CD14-positive monocyte (primary cell): ENCODE measurements at regions not wholly inside any gene's neighbourhood (a gene's known extent, or its start where the extent isn't known, plus 50 kb on each side); places are given as distances from the start of the nearest gene placed in this dataset.

ENCODE experiments used
- DNase-seq, 3 donors: peaks; one replicate each; pipeline ENCODE4 v3.0.0-alpha.2; 2011 to 2022
- H2AFZ ChIP-seq: 2 replicates; pipeline ENCODE4 v1.6.0; 2012; ENCODE audit warnings: mild to moderate bottlenecking, low read depth, low read length, inconsistent platforms; ENCODE audit not compliant: insufficient read depth, poor library complexity, severe bottlenecking
- H3K27ac ChIP-seq, 2 donors: 1 replicate in 1 of 2; 2 replicates in 1 of 2; pipeline ENCODE4 v1.5.1; 2012 to 2013; ENCODE audit warnings: low read length in 2 of 2, control low read depth in 1 of 2, inconsistent platforms in 1 of 2, low read depth in 1 of 2, mild to moderate bottlenecking in 1 of 2
- H3K27me3 ChIP-seq, 2 donors: one replicate each; pipeline versions ENCODE4 v1.6.0 to v1.6.1; 2011 to 2013; ENCODE audit warnings: low read length in 2 of 2; ENCODE audit not compliant: control insufficient read depth in 2 of 2, insufficient read depth in 2 of 2
- H3K36me3 ChIP-seq, 2 donors: replicated peaks in 1 of 2; 1 replicate in 1 of 2; 2 replicates in 1 of 2; pipeline versions ENCODE4 v1.5.1 to v1.6.1; 2012 to 2013; ENCODE audit warnings: low read length in 2 of 2, control low read depth in 1 of 2, inconsistent platforms in 1 of 2, mild to moderate bottlenecking in 1 of 2; ENCODE audit not compliant: insufficient read depth in 2 of 2, control insufficient read depth in 1 of 2
- H3K4me1 ChIP-seq, 2 donors: 1 replicate in 1 of 2; 2 replicates in 1 of 2; pipeline versions ENCODE4 v1.5.1 to v1.6.1; 2012 to 2013; ENCODE audit warnings: low read length in 2 of 2, control low read depth in 1 of 2, inconsistent platforms in 1 of 2, mild to moderate bottlenecking in 1 of 2, moderate library complexity in 1 of 2; ENCODE audit not compliant: insufficient read depth in 2 of 2, control insufficient read depth in 1 of 2
- H3K4me2 ChIP-seq: replicated peaks from 2 replicates; pipeline ENCODE3; 2012; ENCODE audit warnings: low read length, moderate library complexity, mild to moderate bottlenecking; ENCODE audit not compliant: poor library complexity, severe bottlenecking; ENCODE audit errors: extremely low read depth
- H3K4me3 ChIP-seq, 3 experiments: fragments of 200-600 bp in 1 of 3; sonication (generic) in 1 of 3; replicated peaks in 1 of 3; 1 replicate in 2 of 3; 2 replicates in 1 of 3; pipeline ENCODE4 v1.5.1; 2011 to 2013; ENCODE audit warnings: low read length in 3 of 3, mild to moderate bottlenecking in 3 of 3, control low read depth in 2 of 3, low read depth in 2 of 3, inconsistent platforms in 1 of 3, moderate library complexity in 1 of 3
- H3K79me2 ChIP-seq: 2 replicates; pipeline ENCODE4 v1.6.0; 2012; ENCODE audit warnings: mild to moderate bottlenecking, control low read depth, inconsistent platforms, low read length, moderate library complexity; ENCODE audit not compliant: insufficient read depth
- H3K9ac ChIP-seq: 2 replicates; pipeline ENCODE4 v1.6.0; 2017; ENCODE audit warnings: low read length, mild to moderate bottlenecking; ENCODE audit not compliant: insufficient read depth, poor library complexity, severe bottlenecking
- H3K9me3 ChIP-seq, 2 donors: replicated peaks in 1 of 2; 1 replicate in 1 of 2; 2 replicates in 1 of 2; pipeline versions ENCODE4 v1.5.1 to v1.6.1; 2012 to 2013; ENCODE audit warnings: low read length in 2 of 2, control low read depth in 1 of 2; ENCODE audit not compliant: control insufficient read depth in 1 of 2, insufficient read depth in 1 of 2
- H4K20me1 ChIP-seq: 2 replicates; pipeline ENCODE4 v1.6.0; 2012; ENCODE audit warnings: mild to moderate bottlenecking, low read length, control low read depth, moderate library complexity; ENCODE audit not compliant: insufficient read depth
- H3K27ac Mint-ChIP-seq, 7 donors: one replicate each; pipeline ENCODE4 v1.8.0; 2020; ENCODE audit warnings: mild to moderate bottlenecking in 7 of 7, mixed read lengths in 7 of 7, moderate library complexity in 6 of 7, inconsistent platforms in 2 of 7
- H3K27me3 Mint-ChIP-seq, 3 donors: one replicate each; pipeline ENCODE4 v1.8.0; 2021 to 2022; ENCODE audit warnings: low read depth in 3 of 3, mild to moderate bottlenecking in 3 of 3, mixed read lengths in 3 of 3, moderate library complexity in 3 of 3, inconsistent platforms in 1 of 3
- H3K36me3 Mint-ChIP-seq, 2 donors: one replicate each; pipeline ENCODE4 v1.8.0; 2020; ENCODE audit warnings: mixed read lengths in 2 of 2, inconsistent platforms in 1 of 2, mild to moderate bottlenecking in 1 of 2
- H3K4me1 Mint-ChIP-seq: one replicate; pipeline ENCODE4 v1.8.0; 2020; ENCODE audit warnings: mild to moderate bottlenecking, mixed read lengths
- H3K4me3 Mint-ChIP-seq, 2 donors: one replicate each; pipeline ENCODE4 v1.8.0; 2020; ENCODE audit warnings: mild to moderate bottlenecking in 2 of 2, mixed read lengths in 2 of 2, moderate library complexity in 1 of 2
- H3K9me3 Mint-ChIP-seq, 7 donors: one replicate each; pipeline ENCODE4 v1.8.0; 2020 to 2022; ENCODE audit warnings: mixed read lengths in 7 of 7, mild to moderate bottlenecking in 6 of 7, moderate library complexity in 6 of 7, inconsistent platforms in 2 of 7
- CTCF ChIP-seq: fragments of 200-600 bp; IDR thresholded peaks from one replicate; pipeline ENCODE4 v1.8.0; 2022; ENCODE audit warnings: antibody characterized with exemption, mild to moderate bottlenecking
- WGBS: methylation state at CpG from one replicate; pipeline ENCODE4 v1.1.5; 2013; ENCODE audit warnings: missing lambda C conversion rate; ENCODE audit not compliant: insufficient coverage; 5-methylcytosine and 5-hydroxymethylcytosine counted together
- intact Hi-C, 2 donors: fragments of 100-400 bp; cut with micrococcal nuclease; formaldehyde crosslinking; loops; one replicate each; pipeline versions ENCODE4 v1.15.0 to v1.15.1; 2023

GRCh38 chr13:65342541-65343337, 1887.4 kb downstream of the PCDH9 start:
- Mint-ChIP-seq H3K4me1 (no peaks in the 10 kb centered on the region), H3K9me3 (peaks cover 0 to 7% (median 3%) of the 10 kb centered on the region in 7 donors), H3K36me3 (no peaks in the 10 kb centered on the region), H3K4me3 (no peak overlapping the region), H3K27ac (no peak overlapping the region), H3K27me3 (no peaks in the 10 kb centered on the region)
- Histone ChIP-seq H2AFZ (no peak overlapping the region), H3K27ac (no peak overlapping the region), H3K9me3 (no peaks in the 10 kb centered on the region), H3K4me3 (no peak overlapping the region), H3K79me2 (no peaks in the 10 kb centered on the region), H3K4me2 (no peak overlapping the region), H3K9ac (no peak overlapping the region), H3K4me1 (no peaks in the 10 kb centered on the region), H4K20me1 (no peaks in the 10 kb centered on the region), H3K36me3 (no peaks in the 10 kb centered on the region), H3K27me3 (no peaks in the 10 kb centered on the region)
- DNase-seq, result no peak
- TF ChIP-seq CTCF, result no peak
- intact Hi-C loops, result no loop called here

DNA sequence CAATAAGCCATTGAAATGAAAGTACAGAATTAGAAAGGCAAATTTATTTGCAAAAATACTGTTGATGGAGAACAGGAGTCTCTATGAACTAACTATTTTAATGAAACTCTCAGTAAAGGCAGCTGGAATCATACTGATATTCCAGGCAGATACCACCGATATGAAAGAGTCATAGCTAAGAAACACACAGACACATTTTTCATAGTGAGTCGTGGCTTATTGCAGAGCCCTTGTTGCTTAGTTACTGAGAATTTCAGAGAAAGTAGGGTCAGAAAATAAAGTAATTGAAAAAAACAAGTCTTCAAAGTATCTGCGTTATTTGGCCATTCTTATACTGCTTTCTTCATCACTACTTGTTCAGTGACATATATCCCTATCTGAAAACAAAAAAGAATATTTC, 1890.9 kb downstream of the PCDH9 start:
- Histone ChIP-seq H3K4me2 (no peak overlapping the region), H3K4me3 (no peak overlapping the region), H3K27ac (no peak overlapping the region), H3K9ac (no peak overlapping the region), H3K36me3 (no peaks in the 10 kb centered on the region), H3K4me1 (no peaks in the 10 kb centered on the region), H3K27me3 (no peaks in the 10 kb centered on the region), H2AFZ (no peak overlapping the region), H4K20me1 (no peaks in the 10 kb centered on the region), H3K79me2 (no peaks in the 10 kb centered on the region), H3K9me3 (peaks cover 0 to 3% of the 10 kb centered on the region in 2 donors)
- DNase-seq, result no peak
- H3K36me3 Mint-ChIP-seq, result no peaks in the 10 kb centered on the region
- H3K27me3 Mint-ChIP-seq, result no peaks in the 10 kb centered on the region
- intact Hi-C loops, result no loop called here
- no CpG with 5 or more reads among the region's 3 CpGs for WGBS
- H3K27ac Mint-ChIP-seq, result no peak overlapping the region
- peaks cover 0 to 7% (median 4%) of the 10 kb centered on the region in 7 donors for H3K9me3 Mint-ChIP-seq
- H3K4me3 Mint-ChIP-seq, result no peak overlapping the region
- TF ChIP-seq CTCF, result no peak
- no peaks in the 10 kb centered on the region for H3K4me1 Mint-ChIP-seq
